HG02840 (cell line): ENCODE measurements at regions not wholly inside any gene's neighbourhood (a gene's known extent, or its start where the extent isn't known, plus 50 kb on each side); places are given as distances from the start of the nearest gene placed in this dataset.
"Not testable (repeated sequence)": the region's sequence is repeated elsewhere in the genome, so short reads cannot be mapped to it uniquely, and the experiment has no call there.

ENCODE experiments used
- ATAC-seq: cut with Tn5 transposase; IDR thresholded peaks from one replicate; pipeline ENCODE4 v1.9.1; 2021; ENCODE audit warnings: mild to moderate bottlenecking, moderate library complexity, moderate number of reproducible peaks; ENCODE audit not compliant: unreplicated experiment, low FRiP score

GRCh38 chr17:77332034-77332971 is 191.5 kb downstream of the SEC14L1 start:
- ATAC-seq: no peak

- no peak for ATAC-seq
Observed at GRCh38 chr17:77332981-77333685, 192.4 kb downstream of the SEC14L1 start.

GRCh38 chr17:77337150-77337549 is 196.4 kb downstream of the SEC14L1 start:
- ATAC-seq: no peak

GRCh38 chr17:77341069-77341541 is 200.3 kb downstream of the SEC14L1 start:
- ATAC-seq: no peak

GRCh38 chr17:77342656-77342990 is 201.9 kb downstream of the SEC14L1 start:
- ATAC-seq: not testable (repeated sequence)

GRCh38 chr17:77343031-77343800 is 202.4 kb downstream of the SEC14L1 start:
- no peak for ATAC-seq

GRCh38 chr17:77344038-77344437 is 203.3 kb downstream of the SEC14L1 start:
- no peak for ATAC-seq

GRCh38 chr17:77345260-77345910 is 204.6 kb downstream of the SEC14L1 start:
- ATAC-seq: no peak

- no peak for ATAC-seq
Observed at GRCh38 chr17:77346765-77347164, 206.0 kb downstream of the SEC14L1 start.

GRCh38 chr17:77347544-77347943 is 206.8 kb downstream of the SEC14L1 start:
- ATAC-seq: no peak

GRCh38 chr17:77349976-77350830 is 209.4 kb downstream of the SEC14L1 start:
- ATAC-seq: no peak

GRCh38 chr17:77352441-77352840 is 211.7 kb downstream of the SEC14L1 start:
- ATAC-seq: no peak

GRCh38 chr17:77352996-77353395 is 212.2 kb downstream of the SEC14L1 start:
- ATAC-seq: no peak

GRCh38 chr17:77353684-77354419 is 213.1 kb downstream of the SEC14L1 start:
- no peak for ATAC-seq

- ATAC-seq: no peak
Observed at GRCh38 chr17:77354420-77354669, 213.6 kb downstream of the SEC14L1 start.

GRCh38 chr17:77354670-77355455 is 214.1 kb downstream of the SEC14L1 start:
- no peak for ATAC-seq

GRCh38 chr17:77356109-77356689 is 215.4 kb downstream of the SEC14L1 start:
- no peak for ATAC-seq

GRCh38 chr17:77356690-77357201 is 216.0 kb downstream of the SEC14L1 start:
- no peak for ATAC-seq
